CD4-positive, alpha-beta T cell treated with Interleukin-1 beta for 1 hour (primary cell): ENCODE measurements at regions not wholly inside any gene's neighbourhood (a gene's known extent, or its start where the extent isn't known, plus 50 kb on each side); places are given as distances from the start of the nearest gene placed in this dataset.
"Not testable (repeated sequence)": the region's sequence is repeated elsewhere in the genome, so short reads cannot be mapped to it uniquely, and the experiment has no call there.

Experiments used
- DNase-seq, 2 donors: peaks; one replicate each; pipeline ENCODE4 v3.0.0-alpha.2; 2020 to 2022

- no peak for DNase-seq
Observed at GRCh38 chr2:172262486-172262885, 159.8 kb upstream of the DLX2 start.

DNA sequence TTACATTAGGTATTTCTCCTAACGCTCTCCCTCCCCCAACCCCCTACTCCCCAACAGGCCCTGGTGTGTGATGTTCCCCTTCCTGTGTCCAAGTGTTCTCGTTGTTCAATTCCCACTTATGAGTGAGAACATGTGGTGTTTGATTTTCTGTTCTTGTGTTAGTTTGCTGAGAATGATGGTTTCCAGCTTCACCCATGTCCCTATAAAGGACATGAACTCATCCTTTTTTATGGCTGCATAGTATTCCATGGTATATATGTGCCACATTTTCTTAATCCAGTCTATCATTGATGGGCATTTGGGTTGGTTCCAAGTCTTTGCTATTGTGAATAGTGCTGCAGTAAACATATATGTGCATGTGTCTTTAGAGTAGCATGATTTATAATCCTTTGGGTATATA is 162.1 kb upstream of the DLX2 start:
- DNase-seq = not testable (repeated sequence)

- DNase-seq = not testable (repeated sequence)
Observed at GRCh38 chr2:172269507-172270244, 157.7 kb upstream of the ITGA6 start.

DNA sequence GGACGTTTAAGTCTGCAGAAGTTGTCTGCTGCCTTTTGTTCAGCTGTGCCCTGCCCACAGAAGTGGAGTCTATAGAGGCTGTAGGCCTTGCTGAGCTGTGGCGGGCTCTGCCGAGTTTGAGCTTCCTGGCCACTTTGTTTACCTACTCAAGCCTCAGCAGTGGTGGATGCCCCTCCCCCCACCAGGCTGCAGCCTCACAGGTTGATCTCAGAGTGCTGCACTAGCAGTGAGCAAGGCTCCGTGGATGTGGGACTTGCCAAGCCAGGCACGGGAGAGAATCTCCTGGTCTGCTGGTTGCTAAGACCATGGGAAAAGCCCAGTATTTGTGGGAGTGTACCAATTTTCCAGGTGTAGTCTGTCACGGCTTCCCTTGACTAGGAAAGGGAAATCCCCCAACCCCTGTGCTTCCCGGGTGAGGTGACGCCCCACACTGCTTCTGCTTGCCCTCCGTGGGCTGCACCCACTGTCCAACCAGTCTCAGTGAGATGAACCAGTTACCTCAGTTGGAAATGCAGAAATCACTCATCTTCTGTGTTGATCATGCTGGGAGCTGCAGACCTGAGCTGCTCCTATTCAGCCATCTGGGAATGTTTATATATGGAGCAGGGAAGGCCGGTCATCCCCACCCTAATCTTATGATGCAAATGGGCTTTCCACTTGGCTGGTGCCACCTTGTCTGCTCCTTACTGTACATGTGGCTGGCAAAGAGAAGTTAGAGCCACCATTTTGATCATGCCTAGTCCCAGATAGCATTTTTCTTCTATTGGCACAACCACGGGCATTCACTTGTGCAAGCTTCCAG is 156.9 kb upstream of the ITGA6 start:
- peak in 1 of 2 donors; percentile 4 for DNase-seq

DNA sequence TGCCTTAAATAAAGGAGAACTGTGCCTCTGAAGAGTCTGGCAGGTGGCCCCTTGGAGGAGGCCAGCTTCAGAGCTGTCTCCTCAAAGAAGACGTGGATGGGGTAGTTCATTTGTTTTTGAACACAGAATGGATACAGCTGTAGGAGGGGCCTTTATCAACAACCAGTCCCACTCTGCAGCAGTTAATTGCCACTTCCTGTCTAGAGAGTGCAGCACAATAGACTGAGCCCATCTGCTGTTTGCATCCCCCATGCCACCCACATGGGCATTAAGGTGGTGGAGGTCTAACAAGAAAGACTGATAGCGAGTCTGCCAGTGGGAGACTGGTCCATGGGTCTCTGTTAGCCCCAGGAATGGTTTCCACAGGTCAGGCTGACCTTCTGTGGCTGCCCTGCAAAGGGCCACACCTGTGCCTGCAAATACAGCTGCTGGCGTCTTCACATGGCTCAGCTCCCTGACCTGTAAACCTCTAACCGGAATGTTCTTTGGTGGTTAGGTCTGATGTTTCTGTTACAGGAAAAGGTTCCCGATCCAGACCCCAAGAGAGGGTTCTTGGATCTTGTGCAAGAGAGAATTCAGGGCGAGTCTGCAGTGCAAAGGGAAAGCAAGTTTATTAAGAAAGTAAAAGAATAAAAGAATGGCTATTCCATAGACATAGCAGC is 153.3 kb upstream of the ITGA6 start:
- no peak for DNase-seq

- DNase-seq = no peak
Observed at GRCh38 chr2:172275239-172275638, 152.1 kb upstream of the ITGA6 start.

- DNase-seq = no peak
Observed at GRCh38 chr2:172276961-172277360, 150.4 kb upstream of the ITGA6 start.

GRCh38 chr2:172278667-172279066 is 148.7 kb upstream of the ITGA6 start:
- no peak for DNase-seq

GRCh38 chr2:172279214-172279613 is 148.2 kb upstream of the ITGA6 start:
- DNase-seq = no peak

DNA sequence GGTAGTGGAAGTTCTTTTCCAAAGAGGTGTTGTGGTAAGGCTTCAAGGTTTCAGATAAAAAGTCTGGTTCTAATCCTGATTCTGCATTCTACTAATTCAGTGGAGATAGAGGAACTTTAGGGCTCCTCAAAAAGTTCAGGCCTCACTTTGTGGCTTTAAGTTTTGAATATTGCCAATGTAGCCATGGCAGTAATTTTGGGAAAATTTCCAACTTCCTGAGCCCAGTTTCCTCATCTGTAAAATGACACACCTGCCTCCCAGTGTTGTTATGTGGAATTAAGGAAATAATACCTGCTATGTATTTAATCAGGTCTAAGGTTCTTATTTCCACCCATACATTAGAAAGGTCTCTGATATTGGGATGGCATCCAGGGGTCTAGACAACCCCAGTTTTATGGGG is 147.6 kb upstream of the ITGA6 start:
- DNase-seq = no peak

- peak in 1 of 2 donors; percentile 44 for DNase-seq
Observed at GRCh38 chr2:172280571-172281361, 146.6 kb upstream of the ITGA6 start.

- no peak for DNase-seq
Observed at GRCh38 chr2:172281648-172282570, 145.5 kb upstream of the ITGA6 start.

DNA sequence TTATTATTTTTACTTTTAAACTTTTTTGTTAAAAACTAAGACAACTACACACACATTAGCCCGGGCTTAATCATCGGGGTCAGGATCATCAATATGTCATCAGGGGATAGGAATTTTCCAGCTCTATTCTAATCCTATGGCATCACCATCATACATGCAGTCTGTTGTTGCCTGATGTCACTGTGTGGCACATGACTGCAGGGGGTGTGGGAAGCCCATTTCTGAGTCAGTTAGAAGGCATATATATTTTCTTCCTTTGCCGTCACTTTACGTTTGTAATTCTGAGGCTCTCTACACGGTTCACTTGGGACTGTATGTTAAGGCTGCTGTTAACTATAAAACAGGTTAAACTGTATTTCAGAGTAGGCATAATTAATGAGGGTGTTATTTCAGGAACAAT is 144.4 kb upstream of the ITGA6 start:
- DNase-seq = no peak

GRCh38 chr2:172283476-172283875 is 143.9 kb upstream of the ITGA6 start:
- DNase-seq = no peak

DNA sequence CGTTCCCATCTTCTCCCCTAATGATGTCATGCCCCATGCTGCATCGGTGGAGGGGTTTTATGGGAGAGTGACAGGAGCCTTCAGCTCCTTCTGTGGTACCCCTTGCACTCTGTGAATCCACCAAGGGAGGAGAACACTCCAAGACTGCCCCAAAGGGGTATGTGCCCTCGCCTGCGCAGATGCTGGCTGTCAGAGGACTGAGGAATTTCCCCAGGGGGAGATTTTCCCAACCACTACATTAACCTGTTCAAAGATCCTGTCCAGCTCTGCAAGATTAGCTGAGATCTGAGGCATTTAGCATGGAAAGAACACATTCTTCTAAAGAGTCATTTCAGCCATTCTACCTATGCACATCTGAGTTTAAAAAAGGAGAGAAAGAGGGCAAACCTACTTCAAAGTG is 143.2 kb upstream of the ITGA6 start:
- DNase-seq = no peak

- no peak for DNase-seq
Observed at GRCh38 chr2:172285010-172285621, 142.3 kb upstream of the ITGA6 start.

DNA sequence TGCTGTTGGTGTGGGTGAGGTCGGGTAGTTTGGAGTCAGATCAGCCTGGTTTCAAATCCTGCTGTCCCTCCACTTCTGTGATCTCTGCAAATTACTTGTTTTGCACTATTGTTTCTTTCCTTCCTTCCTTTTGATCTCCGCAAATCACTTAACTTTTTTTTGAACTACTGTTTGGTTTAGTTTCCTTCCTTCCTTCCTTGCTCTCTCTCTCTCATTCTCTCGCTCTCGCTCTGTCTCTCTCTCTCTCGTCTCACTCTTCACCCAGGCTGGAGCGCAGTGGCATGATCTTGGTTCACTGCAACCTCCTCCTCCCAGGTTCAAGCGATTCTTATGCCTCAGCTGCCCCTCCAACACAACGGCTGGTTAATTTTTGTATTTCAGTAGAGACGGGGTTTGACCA is 141.6 kb upstream of the ITGA6 start:
- DNase-seq = no peak

DNA sequence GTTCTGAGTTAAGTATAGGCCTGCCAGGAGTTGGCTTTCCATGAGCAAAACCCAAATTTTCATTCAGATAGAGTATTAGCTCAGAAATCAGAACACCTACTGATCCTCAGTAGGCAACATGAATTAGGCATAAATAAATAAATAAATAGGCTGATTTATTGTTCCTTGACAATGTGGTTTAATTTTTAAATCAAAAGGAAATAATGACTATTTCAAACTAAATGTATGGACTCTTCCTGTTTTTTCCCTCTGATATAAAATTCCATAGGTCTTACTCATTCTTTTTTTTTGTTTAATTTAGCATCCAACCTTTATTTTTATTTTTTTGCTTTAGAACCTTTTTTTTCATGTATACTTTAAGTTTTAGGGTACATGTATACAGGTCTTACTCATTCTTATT is 140.2 kb upstream of the ITGA6 start:
- no peak for DNase-seq

DNA sequence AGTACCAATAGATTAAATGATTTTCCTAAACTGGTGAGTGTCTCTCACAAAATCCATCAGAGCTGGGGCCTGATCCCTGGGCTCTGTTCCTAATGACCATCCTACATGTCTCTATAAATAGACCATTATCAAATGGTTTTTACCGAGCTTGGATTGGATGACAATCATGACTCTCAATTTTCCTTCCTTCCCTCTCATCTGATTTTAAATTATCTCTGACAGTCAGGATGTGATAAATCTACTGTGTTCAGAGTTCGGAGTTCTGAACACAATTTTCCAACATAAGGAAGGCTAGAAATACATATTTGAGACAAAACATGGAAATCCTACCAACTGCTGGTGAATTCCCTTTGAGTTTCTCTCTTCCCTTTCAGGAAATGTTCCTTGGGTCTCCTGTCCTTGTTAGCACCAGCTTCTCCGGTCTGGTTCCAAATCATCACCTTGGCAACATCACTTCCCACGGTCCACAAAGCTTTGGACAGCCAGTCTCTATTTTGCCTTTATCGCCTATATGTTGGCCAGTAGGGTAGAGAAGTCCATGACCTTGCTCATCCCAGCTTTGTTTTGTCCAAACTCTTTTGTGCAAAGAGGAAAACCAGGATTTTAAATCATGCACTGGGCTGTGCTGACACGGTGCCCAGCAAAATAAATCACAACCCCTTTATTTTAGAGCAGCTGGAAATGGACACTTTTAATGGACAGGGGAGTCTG is 139.6 kb upstream of the ITGA6 start:
- DNase-seq = no peak

DNA sequence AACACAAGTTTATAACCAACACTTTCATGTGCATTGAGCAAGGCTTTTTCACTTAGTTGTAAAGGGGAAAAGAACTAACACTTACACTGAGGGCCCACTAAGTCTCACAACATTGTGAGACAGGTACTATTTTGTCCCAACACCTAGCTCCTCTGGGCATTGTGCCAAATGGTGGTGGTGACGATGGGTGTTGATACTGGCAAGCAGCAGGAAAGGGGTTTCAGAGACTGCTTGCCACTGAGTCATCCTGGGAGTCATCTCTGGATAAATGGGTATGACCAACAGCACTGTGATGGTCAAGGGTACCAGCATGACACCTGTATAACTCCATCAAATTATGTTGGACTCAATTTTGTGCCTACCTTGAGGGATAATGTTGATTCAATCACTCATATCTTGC is 138.8 kb upstream of the ITGA6 start:
- DNase-seq = peak; percentile 25 to 38

DNA sequence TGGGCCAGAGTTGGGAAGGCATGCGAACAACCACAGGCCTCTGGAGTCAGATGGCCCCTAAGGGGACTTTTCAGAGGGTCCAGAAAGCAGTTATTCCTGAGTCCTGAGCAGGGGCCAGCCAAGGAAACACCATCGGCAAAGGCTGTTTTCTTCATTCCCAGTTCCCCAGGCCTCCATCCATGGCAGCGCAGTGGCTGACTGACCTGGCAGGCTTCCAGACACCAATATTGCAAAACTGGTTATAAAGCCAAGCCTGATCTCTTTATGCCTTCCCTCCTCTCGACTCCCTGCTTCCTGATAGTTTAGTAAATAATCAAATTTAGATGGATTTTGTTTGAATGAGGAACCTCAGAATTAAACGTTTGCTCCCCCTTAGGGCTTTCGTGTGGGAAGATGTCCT is 133.4 kb upstream of the ITGA6 start:
- DNase-seq = no peak
